NOMO-1 treated with dmso at 0.1 percent for 144 hours (cell line): ENCODE measurements at regions not wholly inside any gene's neighbourhood (a gene's known extent, or its start where the extent isn't known, plus 50 kb on each side); places are given as distances from the start of the nearest gene placed in this dataset.

Source experiments
- DNase-seq: peaks from one replicate; lab custom pipeline; 2025; ENCODE audit not compliant: unreplicated experiment; lab: John Stamatoyannopoulos, UW

GRCh38 chr4:164464313-164464712, 289.6 kb upstream of the SMIM31 start:
- DNase-seq = no peak

- DNase-seq = no peak
Measured at GRCh38 chr4:164467493-164467892, 286.4 kb upstream of the SMIM31 start.

GRCh38 chr4:164481306-164482091, 272.4 kb upstream of the SMIM31 start:
- DNase-seq = no peak

- no peak for DNase-seq
Measured at GRCh38 chr4:164482092-164482404, 271.9 kb upstream of the SMIM31 start.

- no peak for DNase-seq
Measured at GRCh38 chr4:164482758-164483157, 271.2 kb upstream of the SMIM31 start.

GRCh38 chr4:164483711-164484110, 270.2 kb upstream of the SMIM31 start:
- no peak for DNase-seq

- DNase-seq = no peak
Measured at GRCh38 chr4:164484551-164484950, 269.4 kb upstream of the SMIM31 start.

- no peak for DNase-seq
Measured at GRCh38 chr4:164485136-164485535, 268.8 kb upstream of the SMIM31 start.

- DNase-seq = no peak
Measured at GRCh38 chr4:164488114-164488513, 265.8 kb upstream of the SMIM31 start.

- DNase-seq = no peak
Measured at GRCh38 chr4:164501074-164501473, 252.9 kb upstream of the SMIM31 start.

GRCh38 chr4:164503874-164504273, 250.1 kb upstream of the SMIM31 start:
- no peak for DNase-seq

- no peak for DNase-seq
Measured at GRCh38 chr4:164508097-164508496, 245.8 kb upstream of the SMIM31 start.

- DNase-seq = no peak
Measured at GRCh38 chr4:164508771-164509170, 245.2 kb upstream of the SMIM31 start.

- no peak for DNase-seq
Measured at GRCh38 chr4:164509951-164510350, 244.0 kb upstream of the SMIM31 start.

- peak; percentile 43 for DNase-seq
Measured at GRCh38 chr4:164512124-164512523, 241.8 kb upstream of the SMIM31 start.

- DNase-seq = no peak
Measured at GRCh38 chr4:164514765-164515164, 239.2 kb upstream of the SMIM31 start.

- DNase-seq = no peak
Measured at GRCh38 chr4:164524789-164525188, 229.1 kb upstream of the SMIM31 start.

GRCh38 chr4:164526933-164527583, 226.9 kb upstream of the SMIM31 start:
- no peak for DNase-seq

GRCh38 chr4:164529058-164529457, 224.9 kb upstream of the SMIM31 start:
- DNase-seq = no peak

GRCh38 chr4:164529486-164529885, 224.4 kb upstream of the SMIM31 start:
- DNase-seq = no peak

GRCh38 chr4:164531336-164531735, 222.6 kb upstream of the SMIM31 start:
- no peak for DNase-seq

GRCh38 chr4:164536814-164537213, 217.1 kb upstream of the SMIM31 start:
- no peak for DNase-seq

- no peak for DNase-seq
Measured at GRCh38 chr4:164538097-164538496, 215.8 kb upstream of the SMIM31 start.
